C4-2B (cell line): ENCODE measurements at regions not wholly inside any gene's neighbourhood (a gene's known extent, or its start where the extent isn't known, plus 50 kb on each side); places are given as distances from the start of the nearest gene placed in this dataset.

Experiments
- ZFX ChIP-seq: fragments of 450-650 bp; IDR thresholded peaks from 2 replicates; pipeline ENCODE4 v1.6.1; 2017
- TF ChIP-seq, protein P1 (sequence below): fragments of 450-650 bp; conservative IDR thresholded peaks from 2 replicates; pipeline ENCODE4 v1.5.1; 2017; ENCODE audit warnings: mild to moderate bottlenecking

- TF ChIP-seq, protein P1, sequence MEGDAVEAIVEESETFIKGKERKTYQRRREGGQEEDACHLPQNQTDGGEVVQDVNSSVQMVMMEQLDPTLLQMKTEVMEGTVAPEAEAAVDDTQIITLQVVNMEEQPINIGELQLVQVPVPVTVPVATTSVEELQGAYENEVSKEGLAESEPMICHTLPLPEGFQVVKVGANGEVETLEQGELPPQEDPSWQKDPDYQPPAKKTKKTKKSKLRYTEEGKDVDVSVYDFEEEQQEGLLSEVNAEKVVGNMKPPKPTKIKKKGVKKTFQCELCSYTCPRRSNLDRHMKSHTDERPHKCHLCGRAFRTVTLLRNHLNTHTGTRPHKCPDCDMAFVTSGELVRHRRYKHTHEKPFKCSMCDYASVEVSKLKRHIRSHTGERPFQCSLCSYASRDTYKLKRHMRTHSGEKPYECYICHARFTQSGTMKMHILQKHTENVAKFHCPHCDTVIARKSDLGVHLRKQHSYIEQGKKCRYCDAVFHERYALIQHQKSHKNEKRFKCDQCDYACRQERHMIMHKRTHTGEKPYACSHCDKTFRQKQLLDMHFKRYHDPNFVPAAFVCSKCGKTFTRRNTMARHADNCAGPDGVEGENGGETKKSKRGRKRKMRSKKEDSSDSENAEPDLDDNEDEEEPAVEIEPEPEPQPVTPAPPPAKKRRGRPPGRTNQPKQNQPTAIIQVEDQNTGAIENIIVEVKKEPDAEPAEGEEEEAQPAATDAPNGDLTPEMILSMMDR, result no peak
- TF ChIP-seq ZFX, result no peak
These were observed 105.8 kb upstream of the RASGRP1 start for GRCh38 chr15:38670128-38671005.
